ENCODE measurements at regions not wholly inside any gene's neighbourhood (a gene's known extent, or its start where the extent isn't known, plus 50 kb on each side); places are given as distances from the start of the nearest gene placed in this dataset.
"Not testable (repeated sequence)": the region's sequence is repeated elsewhere in the genome, so short reads cannot be mapped to it uniquely, and the experiment has no call there.

- no peak for FAIRE-seq
Measured at GRCh38 chr4:67328393-67328792, 216.9 kb downstream of the CENPC start.

GRCh38 chr4:67328018-67328278, 217.4 kb downstream of the CENPC start:
- no peak for FAIRE-seq

GRCh38 chr4:67327245-67328017, 217.9 kb downstream of the CENPC start:
- peak; percentile 95 for FAIRE-seq

- FAIRE-seq = no peak
Measured at GRCh38 chr4:67325791-67326190, 219.5 kb downstream of the CENPC start.

- no peak for FAIRE-seq
Measured at GRCh38 chr4:67320645-67321044, 224.7 kb downstream of the CENPC start.

GRCh38 chr4:67319607-67320006, 225.7 kb downstream of the CENPC start:
- not testable (repeated sequence) for FAIRE-seq

GRCh38 chr4:67300497-67301185, 244.7 kb downstream of the CENPC start:
- not testable (repeated sequence) for FAIRE-seq

- no peak for FAIRE-seq
Measured at GRCh38 chr4:67292636-67293035, 252.7 kb downstream of the CENPC start.

GRCh38 chr4:67292045-67292444, 253.3 kb downstream of the CENPC start:
- FAIRE-seq = no peak

GRCh38 chr4:67291644-67292043, 253.7 kb downstream of the CENPC start:
- no peak for FAIRE-seq

GRCh38 chr4:67288964-67289363, 256.3 kb downstream of the CENPC start:
- FAIRE-seq = peak; percentile 71

- no peak for FAIRE-seq
Measured at GRCh38 chr4:67286724-67287123, 258.6 kb downstream of the CENPC start.

GRCh38 chr4:67282749-67283148, 262.6 kb downstream of the CENPC start:
- no peak for FAIRE-seq

- FAIRE-seq = no peak
Measured at GRCh38 chr4:67275179-67275750, 270.0 kb downstream of the CENPC start.

GRCh38 chr4:67274671-67275070, 270.6 kb downstream of the CENPC start:
- not testable (repeated sequence) for FAIRE-seq

GRCh38 chr4:67273666-67274065, 271.6 kb downstream of the CENPC start:
- no peak for FAIRE-seq

GRCh38 chr4:67261971-67262370, 283.3 kb downstream of the CENPC start:
- FAIRE-seq = no peak

GRCh38 chr4:67256388-67257043, 288.8 kb downstream of the CENPC start:
- FAIRE-seq = no peak

GRCh38 chr4:67250131-67250896, 295.0 kb downstream of the CENPC start:
- FAIRE-seq = no peak

GRCh38 chr4:67236788-67237187, 308.5 kb downstream of the CENPC start:
- no peak for FAIRE-seq

GRCh38 chr4:67236318-67236717, 309.0 kb downstream of the CENPC start:
- no peak for FAIRE-seq

- FAIRE-seq = no peak
Measured at GRCh38 chr4:67234296-67234695, 311.0 kb downstream of the CENPC start.

GRCh38 chr4:67229148-67229547, 316.2 kb downstream of the CENPC start:
- FAIRE-seq = no peak
